ENCODE measurements at regions not wholly inside any gene's neighbourhood (a gene's known extent, or its start where the extent isn't known, plus 50 kb on each side); places are given as distances from the start of the nearest gene placed in this dataset.
"Not testable (repeated sequence)": the region's sequence is repeated elsewhere in the genome, so short reads cannot be mapped to it uniquely, and the experiment has no call there.

DNA sequence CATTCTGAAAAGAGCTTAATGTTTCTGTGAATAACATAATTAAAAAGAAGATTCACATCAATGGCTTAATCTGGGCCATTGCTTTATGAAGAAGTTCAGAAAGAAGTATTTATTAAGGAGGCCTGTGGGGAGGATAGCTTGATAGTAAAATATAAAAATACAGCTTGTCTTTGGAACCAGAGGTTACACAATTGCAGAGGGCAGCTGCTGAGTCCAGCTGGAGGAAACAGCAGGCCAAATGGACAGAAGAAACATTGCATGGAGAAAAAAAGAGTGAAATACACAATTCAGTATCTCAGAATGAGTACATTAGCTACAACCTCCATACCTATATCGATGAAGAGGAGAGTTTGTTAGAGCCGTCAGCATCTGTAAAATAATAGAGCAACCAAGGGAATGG is 148.0 kb upstream of the NPY2R start:
- ChIA-PET POLR2A (no interaction called here), CTCF (no interaction called here)
- Mint-ChIP-seq H3K27ac (no peak overlapping the region), H3K36me3 (ENCODE audit: low read depth) (no peaks in the 10 kb centered on the region), H3K27me3 (no peaks in the 10 kb centered on the region), H3K4me3 (no peak overlapping the region), H3K9me3 (peaks cover under 1% of the 10 kb centered on the region), H3K4me1 (no peaks in the 10 kb centered on the region)
- TF ChIP-seq, protein P1, sequence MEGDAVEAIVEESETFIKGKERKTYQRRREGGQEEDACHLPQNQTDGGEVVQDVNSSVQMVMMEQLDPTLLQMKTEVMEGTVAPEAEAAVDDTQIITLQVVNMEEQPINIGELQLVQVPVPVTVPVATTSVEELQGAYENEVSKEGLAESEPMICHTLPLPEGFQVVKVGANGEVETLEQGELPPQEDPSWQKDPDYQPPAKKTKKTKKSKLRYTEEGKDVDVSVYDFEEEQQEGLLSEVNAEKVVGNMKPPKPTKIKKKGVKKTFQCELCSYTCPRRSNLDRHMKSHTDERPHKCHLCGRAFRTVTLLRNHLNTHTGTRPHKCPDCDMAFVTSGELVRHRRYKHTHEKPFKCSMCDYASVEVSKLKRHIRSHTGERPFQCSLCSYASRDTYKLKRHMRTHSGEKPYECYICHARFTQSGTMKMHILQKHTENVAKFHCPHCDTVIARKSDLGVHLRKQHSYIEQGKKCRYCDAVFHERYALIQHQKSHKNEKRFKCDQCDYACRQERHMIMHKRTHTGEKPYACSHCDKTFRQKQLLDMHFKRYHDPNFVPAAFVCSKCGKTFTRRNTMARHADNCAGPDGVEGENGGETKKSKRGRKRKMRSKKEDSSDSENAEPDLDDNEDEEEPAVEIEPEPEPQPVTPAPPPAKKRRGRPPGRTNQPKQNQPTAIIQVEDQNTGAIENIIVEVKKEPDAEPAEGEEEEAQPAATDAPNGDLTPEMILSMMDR (IDR thresholded peaks at IDR 0.05), result no peak
- intact Hi-C loops (cut with micrococcal nuclease), result no loop called here
- ATAC-seq (ENCODE audit: low read depth) (no peak), DNase-seq (no peak)

- DNase-seq, result no peak
- no peak overlapping the region for H3K27ac Mint-ChIP-seq
- H3K4me1 Mint-ChIP-seq, result no peaks in the 10 kb centered on the region
- TF ChIP-seq, protein P1 (IDR thresholded peaks at IDR 0.05), result no peak
- peaks cover 3% of the 10 kb centered on the region for H3K9me3 Mint-ChIP-seq
- no peak overlapping the region for H3K4me3 Mint-ChIP-seq
- CTCF ChIA-PET, result no interaction called here
- H3K36me3 Mint-ChIP-seq (ENCODE audit: low read depth), result no peaks in the 10 kb centered on the region
- no peak for ATAC-seq (ENCODE audit: low read depth)
- no peaks in the 10 kb centered on the region for H3K27me3 Mint-ChIP-seq
- intact Hi-C loops (cut with micrococcal nuclease), result no loop called here
- POLR2A ChIA-PET, result no interaction called here
These were observed 147.6 kb upstream of the NPY2R start for GRCh38 chr4:155060873-155061272.

- DNase-seq (no peak), ATAC-seq (ENCODE audit: low read depth) (no peak)
- no peaks in the 10 kb centered on the region for H3K27me3 Mint-ChIP-seq
- no peak overlapping the region for H3K4me3 Mint-ChIP-seq
- H3K4me1 Mint-ChIP-seq, result no peaks in the 10 kb centered on the region
- POLR2A ChIA-PET, result no interaction called here
- no peaks in the 10 kb centered on the region for H3K36me3 Mint-ChIP-seq (ENCODE audit: low read depth)
- no peak overlapping the region for H3K27ac Mint-ChIP-seq
- TF ChIP-seq, protein P1 (IDR thresholded peaks at IDR 0.05), result no peak
- intact Hi-C loops (cut with micrococcal nuclease), result no loop called here
- CTCF ChIA-PET, result no interaction called here
- H3K9me3 Mint-ChIP-seq, result peaks cover 3% of the 10 kb centered on the region
These were observed 145.5 kb upstream of the NPY2R start for GRCh38 chr4:155062948-155063347.

- POLR2A ChIA-PET, H3K27ac Mint-ChIP-seq: not testable (repeated sequence)
These were observed 143.5 kb upstream of the NPY2R start for GRCh38 chr4:155064934-155065333.

GRCh38 chr4:155066871-155067270 is 141.6 kb upstream of the NPY2R start:
- H3K27ac Mint-ChIP-seq, result no peak overlapping the region
- ATAC-seq (ENCODE audit: low read depth) (no peak), DNase-seq (no peak)
- H3K9me3 Mint-ChIP-seq, result peaks cover 7% of the 10 kb centered on the region
- intact Hi-C loops (cut with micrococcal nuclease), result no loop called here
- ChIA-PET POLR2A (no interaction called here), CTCF (no interaction called here)
- TF ChIP-seq, protein P1 (IDR thresholded peaks at IDR 0.05), result no peak
- no peaks in the 10 kb centered on the region for H3K27me3 Mint-ChIP-seq
- H3K4me3 Mint-ChIP-seq, result no peak overlapping the region
- H3K4me1 Mint-ChIP-seq, result no peaks in the 10 kb centered on the region
- no peaks in the 10 kb centered on the region for H3K36me3 Mint-ChIP-seq (ENCODE audit: low read depth)

More at GRCh38 chr4:155064934-155065333, 143.5 kb upstream of the NPY2R start:
- H3K9me3 Mint-ChIP-seq; H3K36me3 Mint-ChIP-seq (ENCODE audit: low read depth); DNase-seq; H3K27me3 Mint-ChIP-seq; intact Hi-C loops (cut with micrococcal nuclease); ATAC-seq (ENCODE audit: low read depth); H3K4me3 Mint-ChIP-seq; CTCF ChIA-PET; H3K4me1 Mint-ChIP-seq: not testable (repeated sequence)

DNA sequence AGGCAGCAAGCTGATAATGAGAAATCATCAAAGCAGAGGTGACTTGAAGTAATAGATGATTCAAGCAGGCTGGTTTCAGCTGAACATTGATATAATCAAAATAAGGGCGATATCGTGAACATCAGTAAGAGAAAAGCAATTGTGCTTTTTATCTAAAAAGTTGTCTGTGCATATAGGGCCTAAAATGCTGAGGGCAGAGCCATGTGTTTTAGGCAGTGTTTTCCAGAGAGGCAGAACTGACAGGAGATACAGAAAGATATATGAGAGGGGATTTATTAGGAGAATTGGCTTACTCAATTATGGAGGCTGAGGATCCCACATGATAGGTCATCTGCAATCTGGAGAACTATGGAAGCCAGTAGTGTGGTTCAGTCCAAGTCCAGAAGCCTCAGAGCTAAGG is 136.5 kb upstream of the NPY2R start:
- ChIA-PET POLR2A (no interaction called here), CTCF (no interaction called here)
- intact Hi-C loops (cut with micrococcal nuclease), result no loop called here
- no peaks in the 10 kb centered on the region for H3K4me1 Mint-ChIP-seq
- H3K27me3 Mint-ChIP-seq, result no peaks in the 10 kb centered on the region
- H3K4me3 Mint-ChIP-seq, result no peak overlapping the region
- peaks cover 4% of the 10 kb centered on the region for H3K9me3 Mint-ChIP-seq
- TF ChIP-seq, protein P1 (IDR thresholded peaks at IDR 0.05), result no peak
- DNase-seq (no peak), ATAC-seq (ENCODE audit: low read depth) (no peak)
- H3K27ac Mint-ChIP-seq, result no peak overlapping the region
- no peaks in the 10 kb centered on the region for H3K36me3 Mint-ChIP-seq (ENCODE audit: low read depth)
